Uterus (tissue), 2 donors: ENCODE measurements at regions not wholly inside any gene's neighbourhood (a gene's known extent, or its start where the extent isn't known, plus 50 kb on each side); places are given as distances from the start of the nearest gene placed in this dataset.

Experiments used
- CTCF ChIP-seq, 4 experiments: fragments of 200-600 bp in 2 of 4; fragments of 450-650 bp in 2 of 4; sonication (generic) in 2 of 4; IDR thresholded peaks; one replicate each; pipeline ENCODE4 v1.5.1; 2016 to 2019; ENCODE audit warnings: antibody characterized with exemption in 4 of 4, mild to moderate bottlenecking in 2 of 4, moderate library complexity in 1 of 4
- POLR2A ChIP-seq, 2 donors: fragments of 450-650 bp; IDR thresholded peaks; one replicate each; pipeline ENCODE4 v1.6.1; 2016; ENCODE audit warnings: antibody characterized with exemption in 2 of 2, mild to moderate bottlenecking in 1 of 2, moderate library complexity in 1 of 2

DNA sequence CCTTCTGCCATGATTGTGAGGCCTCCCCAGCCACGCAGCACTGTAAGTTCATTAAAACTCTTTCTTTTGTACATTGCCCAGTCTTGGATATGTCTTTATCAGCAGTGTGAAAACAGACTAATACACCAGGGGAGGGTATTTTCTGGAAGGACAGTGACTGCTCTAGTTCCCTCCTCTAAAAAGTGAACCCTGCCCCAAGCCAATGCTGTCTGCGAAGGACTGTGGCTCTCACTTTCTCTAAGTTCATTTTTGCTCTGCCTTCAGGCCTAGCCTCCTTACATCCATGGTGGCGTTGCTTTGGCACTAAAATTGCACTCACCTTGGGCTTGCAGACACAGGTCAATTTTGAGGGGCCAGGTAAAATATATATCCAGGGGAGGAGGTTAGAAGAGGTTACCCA lies 323.0 kb downstream of the VRK1 start:
- no peak for TF ChIP-seq CTCF (IDR thresholded peaks at IDR 0.05)
- no peak for TF ChIP-seq POLR2A (IDR thresholded peaks at IDR 0.05)
